ENCODE measurements at regions not wholly inside any gene's neighbourhood (a gene's known extent, or its start where the extent isn't known, plus 50 kb on each side); places are given as distances from the start of the nearest gene placed in this dataset.

- DNase-seq (ENCODE audit: low read depth, low spot score), result no peak
- ChIA-PET CTCF (no interaction called here), POLR2A (no interaction called here)
- no peak for TF ChIP-seq CTCF (IDR thresholded peaks at IDR 0.05; ENCODE audit: insufficient read depth, low read length, missing control alignments)
- no peak overlapping the region for H3K4me3 ChIP-seq (ENCODE audit: low read depth, low read length)
Observed at GRCh38 chr5:43895876-43896275, 292.9 kb downstream of the NNT start.

GRCh38 chr5:43893951-43894684 is 291.1 kb downstream of the NNT start:
- TF ChIP-seq CTCF (IDR thresholded peaks at IDR 0.05; ENCODE audit: insufficient read depth, low read length, missing control alignments), result no peak
- DNase-seq (ENCODE audit: low read depth, low spot score), result no peak
- POLR2A ChIA-PET, result no interaction called here
- no peak overlapping the region for H3K4me3 ChIP-seq (ENCODE audit: low read depth, low read length)
- CTCF ChIA-PET, result no interaction called here

- POLR2A ChIA-PET, result no interaction called here
- CTCF ChIA-PET, result no interaction called here
- DNase-seq (ENCODE audit: low read depth, low spot score), result no peak
- no peak overlapping the region for H3K4me3 ChIP-seq (ENCODE audit: low read depth, low read length)
- no peak for TF ChIP-seq CTCF (IDR thresholded peaks at IDR 0.05; ENCODE audit: insufficient read depth, low read length, missing control alignments)
Observed at GRCh38 chr5:43891112-43891511, 288.1 kb downstream of the NNT start.

GRCh38 chr5:43889233-43889632 is 286.3 kb downstream of the NNT start:
- ChIA-PET POLR2A (no interaction called here), CTCF (no interaction called here)
- DNase-seq (ENCODE audit: low read depth, low spot score), result no peak
- TF ChIP-seq CTCF (IDR thresholded peaks at IDR 0.05; ENCODE audit: insufficient read depth, low read length, missing control alignments), result no peak
- no peak overlapping the region for H3K4me3 ChIP-seq (ENCODE audit: low read depth, low read length)

- H3K4me3 ChIP-seq (ENCODE audit: low read depth, low read length), result no peak overlapping the region
- no peak for DNase-seq (ENCODE audit: low read depth, low spot score)
- POLR2A ChIA-PET, result no interaction called here
- CTCF ChIA-PET, result no interaction called here
- no peak for TF ChIP-seq CTCF (IDR thresholded peaks at IDR 0.05; ENCODE audit: insufficient read depth, low read length, missing control alignments)
Observed at GRCh38 chr5:43875741-43876140, 272.8 kb downstream of the NNT start.

GRCh38 chr5:43874772-43875171 is 271.8 kb downstream of the NNT start:
- TF ChIP-seq CTCF (IDR thresholded peaks at IDR 0.05; ENCODE audit: insufficient read depth, low read length, missing control alignments), result no peak
- ChIA-PET CTCF (no interaction called here), POLR2A (no interaction called here)
- no peak overlapping the region for H3K4me3 ChIP-seq (ENCODE audit: low read depth, low read length)
- DNase-seq (ENCODE audit: low read depth, low spot score), result no peak
